Liver (tissue), 8 donors: ENCODE measurements at regions not wholly inside any gene's neighbourhood (a gene's known extent, or its start where the extent isn't known, plus 50 kb on each side); places are given as distances from the start of the nearest gene placed in this dataset.

ENCODE experiments used
- DNase-seq: peaks from one replicate; pipeline ENCODE4 v3.0.0-alpha.2; 2017; ENCODE audit warnings: low spot score
- H3K27ac ChIP-seq, 2 donors: one replicate each; pipeline ENCODE4 v1.7.0; 2013; ENCODE audit warnings: inconsistent platforms in 2 of 2, low read length in 2 of 2, control low read depth in 1 of 2, low read depth in 1 of 2, mild to moderate bottlenecking in 1 of 2
- H3K27me3 ChIP-seq, 4 donors: one replicate each; pipeline versions ENCODE4 v1.6.1 to v1.7.0; 2013; ENCODE audit warnings: low read length in 3 of 4, inconsistent platforms in 1 of 4, mild to moderate bottlenecking in 1 of 4, moderate library complexity in 1 of 4; ENCODE audit not compliant: control insufficient read depth in 4 of 4, insufficient read depth in 4 of 4
- H3K36me3 ChIP-seq, 4 donors: one replicate each; pipeline versions ENCODE4 v1.6.1 to v1.7.0; 2013; ENCODE audit warnings: low read length in 3 of 4, mild to moderate bottlenecking in 3 of 4, low read depth in 1 of 4, moderate library complexity in 1 of 4; ENCODE audit not compliant: control insufficient read depth in 4 of 4, insufficient read depth in 3 of 4
- H3K4me1 ChIP-seq, 4 donors: one replicate each; pipeline versions ENCODE4 v1.6.1 to v1.7.0; 2013; ENCODE audit warnings: low read length in 3 of 4, mild to moderate bottlenecking in 3 of 4, moderate library complexity in 1 of 4; ENCODE audit not compliant: control insufficient read depth in 4 of 4, insufficient read depth in 4 of 4
- H3K4me3 ChIP-seq, 3 donors: one replicate each; pipeline versions ENCODE4 v1.6.1 to v1.7.0; 2013; ENCODE audit warnings: low read length in 3 of 3, control low read depth in 1 of 3, low read depth in 1 of 3, mild to moderate bottlenecking in 1 of 3
- H3K9ac ChIP-seq, 2 donors: one replicate each; pipeline ENCODE4 v1.7.0; 2013; ENCODE audit warnings: low read length in 2 of 2, mild to moderate bottlenecking in 2 of 2, moderate library complexity in 2 of 2, control low read depth in 1 of 2, low read depth in 1 of 2
- H3K9me3 ChIP-seq, 4 donors: one replicate each; pipeline versions ENCODE4 v1.6.1 to v1.7.0; 2013; ENCODE audit warnings: low read length in 3 of 4; ENCODE audit not compliant: control insufficient read depth in 4 of 4
- ATF3 ChIP-seq: IDR thresholded peaks from 2 replicates; pipeline ENCODE4 v1.6.1; 2016; ENCODE audit warnings: antibody characterized with exemption
- EGR1 ChIP-seq, 2 donors: IDR thresholded peaks; 2 replicates each; pipeline ENCODE4 v1.6.1; 2016 to 2018; ENCODE audit warnings: antibody characterized with exemption in 2 of 2, low read depth in 2 of 2
- FOXA1 ChIP-seq: IDR thresholded peaks from 2 replicates; pipeline ENCODE4 v1.6.1; 2016; ENCODE audit warnings: antibody characterized with exemption
- FOXA2 ChIP-seq: IDR thresholded peaks from 2 replicates; pipeline ENCODE4 v1.6.1; 2016; ENCODE audit warnings: antibody characterized with exemption
- GABPA ChIP-seq, 2 donors: IDR thresholded peaks in 1 of 2; conservative IDR thresholded peaks in 1 of 2; 2 replicates each; pipeline ENCODE4 v1.6.1; 2016; ENCODE audit warnings: antibody characterized with exemption in 2 of 2, mild to moderate bottlenecking in 1 of 2, moderate library complexity in 1 of 2
- HNF4A ChIP-seq, 2 donors: conservative IDR thresholded peaks; 2 replicates each; pipeline ENCODE4 v1.6.1; 2016; ENCODE audit warnings: antibody characterized with exemption in 2 of 2, mild to moderate bottlenecking in 2 of 2
- JUND ChIP-seq, 2 donors: IDR thresholded peaks; 2 replicates each; pipeline ENCODE4 v1.6.1; 2016; ENCODE audit warnings: antibody characterized with exemption in 2 of 2
- NR2F2 ChIP-seq: IDR thresholded peaks from 2 replicates; pipeline ENCODE4 v1.6.1; 2016; ENCODE audit warnings: antibody characterized with exemption
- RAD21 ChIP-seq, 2 donors: IDR thresholded peaks; 2 replicates each; pipeline ENCODE4 v1.6.1; 2016; ENCODE audit warnings: antibody characterized with exemption in 2 of 2, mild to moderate bottlenecking in 2 of 2
- RXRA ChIP-seq, 2 donors: IDR thresholded peaks; 2 replicates each; pipeline ENCODE4 v1.6.1; 2017 to 2018; ENCODE audit warnings: antibody characterized with exemption in 2 of 2, mild to moderate bottlenecking in 1 of 2
- SP1 ChIP-seq: IDR thresholded peaks from 2 replicates; pipeline ENCODE4 v1.6.1; 2018; ENCODE audit warnings: antibody characterized with exemption, mild to moderate bottlenecking
- TAF1 ChIP-seq: conservative IDR thresholded peaks from 2 replicates; pipeline ENCODE4 v1.6.1; 2016; ENCODE audit warnings: antibody characterized with exemption, mild to moderate bottlenecking
- YY1 ChIP-seq: IDR thresholded peaks from 2 replicates; pipeline ENCODE4 v1.6.1; 2016; ENCODE audit warnings: antibody characterized with exemption, mild to moderate bottlenecking
- WGBS: extraction: QIAGEN DNeasy Blood & Tissue Kit; methylation state at CpG from one replicate; pipeline ENCODE4 v1.1.7; 2013; 5-methylcytosine and 5-hydroxymethylcytosine counted together
- TF ChIP-seq, protein P1 (sequence below): IDR thresholded peaks from 2 replicates; pipeline ENCODE4 v1.6.1; 2016; ENCODE audit warnings: antibody characterized with exemption
- TF ChIP-seq, protein P2 (sequence below): IDR thresholded peaks from 2 replicates; pipeline ENCODE4 v1.6.1; 2016; ENCODE audit warnings: antibody characterized with exemption, mild to moderate bottlenecking
- TF ChIP-seq, protein P3 (sequence below): IDR thresholded peaks from 2 replicates; pipeline ENCODE4 v1.6.1; 2016; ENCODE audit warnings: antibody characterized with exemption
- TF ChIP-seq, protein P4 (sequence below): fragments of 150-350 bp; IDR thresholded peaks from 2 replicates; pipeline ENCODE4 v1.5.1; 2017; ENCODE audit warnings: improper control_type of control experiment, low read depth, low read length; ENCODE audit not compliant: missing input control
- donor health status: healthy.
- donor health status: healthy.
- donor health status: healthy.
- donor health status: healthy.
- donor health status: healthy.

DNA sequence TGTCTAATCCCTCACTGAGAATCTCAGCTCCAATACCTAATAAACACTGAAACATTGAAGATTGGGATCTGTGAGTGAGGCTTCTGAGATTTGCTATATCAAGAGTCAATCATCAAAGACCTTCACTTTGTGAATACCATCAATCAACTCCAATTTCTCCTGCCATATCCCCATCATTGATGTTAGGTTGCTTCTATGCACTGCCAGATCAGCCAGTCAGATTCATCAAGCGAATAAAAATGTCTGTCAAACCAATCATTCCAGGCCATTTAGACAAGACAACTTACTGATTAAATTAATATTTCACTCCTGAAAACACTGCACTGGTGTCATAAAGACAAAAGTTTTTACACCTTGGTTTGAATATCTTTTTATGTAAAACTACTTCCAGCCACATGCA lies 1295.5 kb upstream of the LRRTM1 start:
- 63% methylated on average over 1 of the region's 1 CpG for WGBS
- no peak overlapping the region for H3K9ac ChIP-seq
- TF ChIP-seq RXRA (IDR thresholded peaks at IDR 0.05) (no peak), FOXA1 (no peak), FOXA2 (no peak), EGR1 (IDR thresholded peaks at IDR 0.05; ENCODE audit: low read depth in 2 of 2) (no peak), ATF3 (no peak), SP1 (no peak), NR2F2 (no peak), YY1 (no peak), HNF4A (conservative IDR thresholded peaks at IDR 0.05) (no peak), JUND (IDR thresholded peaks at IDR 0.05) (no peak), GABPA (IDR thresholded peaks at IDR 0.05 in 1 of 2, conservative IDR thresholded peaks at IDR 0.05 in 1 of 2) (no peak), RAD21 (IDR thresholded peaks at IDR 0.05) (no peak)
- TF ChIP-seq, protein P1, sequence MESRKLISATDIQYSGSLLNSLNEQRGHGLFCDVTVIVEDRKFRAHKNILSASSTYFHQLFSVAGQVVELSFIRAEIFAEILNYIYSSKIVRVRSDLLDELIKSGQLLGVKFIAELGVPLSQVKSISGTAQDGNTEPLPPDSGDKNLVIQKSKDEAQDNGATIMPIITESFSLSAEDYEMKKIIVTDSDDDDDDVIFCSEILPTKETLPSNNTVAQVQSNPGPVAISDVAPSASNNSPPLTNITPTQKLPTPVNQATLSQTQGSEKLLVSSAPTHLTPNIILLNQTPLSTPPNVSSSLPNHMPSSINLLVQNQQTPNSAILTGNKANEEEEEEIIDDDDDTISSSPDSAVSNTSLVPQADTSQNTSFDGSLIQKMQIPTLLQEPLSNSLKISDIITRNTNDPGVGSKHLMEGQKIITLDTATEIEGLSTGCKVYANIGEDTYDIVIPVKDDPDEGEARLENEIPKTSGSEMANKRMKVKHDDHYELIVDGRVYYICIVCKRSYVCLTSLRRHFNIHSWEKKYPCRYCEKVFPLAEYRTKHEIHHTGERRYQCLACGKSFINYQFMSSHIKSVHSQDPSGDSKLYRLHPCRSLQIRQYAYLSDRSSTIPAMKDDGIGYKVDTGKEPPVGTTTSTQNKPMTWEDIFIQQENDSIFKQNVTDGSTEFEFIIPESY, result no peak
- TF ChIP-seq, protein P2, sequence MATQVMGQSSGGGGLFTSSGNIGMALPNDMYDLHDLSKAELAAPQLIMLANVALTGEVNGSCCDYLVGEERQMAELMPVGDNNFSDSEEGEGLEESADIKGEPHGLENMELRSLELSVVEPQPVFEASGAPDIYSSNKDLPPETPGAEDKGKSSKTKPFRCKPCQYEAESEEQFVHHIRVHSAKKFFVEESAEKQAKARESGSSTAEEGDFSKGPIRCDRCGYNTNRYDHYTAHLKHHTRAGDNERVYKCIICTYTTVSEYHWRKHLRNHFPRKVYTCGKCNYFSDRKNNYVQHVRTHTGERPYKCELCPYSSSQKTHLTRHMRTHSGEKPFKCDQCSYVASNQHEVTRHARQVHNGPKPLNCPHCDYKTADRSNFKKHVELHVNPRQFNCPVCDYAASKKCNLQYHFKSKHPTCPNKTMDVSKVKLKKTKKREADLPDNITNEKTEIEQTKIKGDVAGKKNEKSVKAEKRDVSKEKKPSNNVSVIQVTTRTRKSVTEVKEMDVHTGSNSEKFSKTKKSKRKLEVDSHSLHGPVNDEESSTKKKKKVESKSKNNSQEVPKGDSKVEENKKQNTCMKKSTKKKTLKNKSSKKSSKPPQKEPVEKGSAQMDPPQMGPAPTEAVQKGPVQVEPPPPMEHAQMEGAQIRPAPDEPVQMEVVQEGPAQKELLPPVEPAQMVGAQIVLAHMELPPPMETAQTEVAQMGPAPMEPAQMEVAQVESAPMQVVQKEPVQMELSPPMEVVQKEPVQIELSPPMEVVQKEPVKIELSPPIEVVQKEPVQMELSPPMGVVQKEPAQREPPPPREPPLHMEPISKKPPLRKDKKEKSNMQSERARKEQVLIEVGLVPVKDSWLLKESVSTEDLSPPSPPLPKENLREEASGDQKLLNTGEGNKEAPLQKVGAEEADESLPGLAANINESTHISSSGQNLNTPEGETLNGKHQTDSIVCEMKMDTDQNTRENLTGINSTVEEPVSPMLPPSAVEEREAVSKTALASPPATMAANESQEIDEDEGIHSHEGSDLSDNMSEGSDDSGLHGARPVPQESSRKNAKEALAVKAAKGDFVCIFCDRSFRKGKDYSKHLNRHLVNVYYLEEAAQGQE, result no peak
- TF ChIP-seq, protein P3, sequence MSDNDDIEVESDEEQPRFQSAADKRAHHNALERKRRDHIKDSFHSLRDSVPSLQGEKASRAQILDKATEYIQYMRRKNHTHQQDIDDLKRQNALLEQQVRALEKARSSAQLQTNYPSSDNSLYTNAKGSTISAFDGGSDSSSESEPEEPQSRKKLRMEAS, result no peak
- TF ChIP-seq, protein P4, sequence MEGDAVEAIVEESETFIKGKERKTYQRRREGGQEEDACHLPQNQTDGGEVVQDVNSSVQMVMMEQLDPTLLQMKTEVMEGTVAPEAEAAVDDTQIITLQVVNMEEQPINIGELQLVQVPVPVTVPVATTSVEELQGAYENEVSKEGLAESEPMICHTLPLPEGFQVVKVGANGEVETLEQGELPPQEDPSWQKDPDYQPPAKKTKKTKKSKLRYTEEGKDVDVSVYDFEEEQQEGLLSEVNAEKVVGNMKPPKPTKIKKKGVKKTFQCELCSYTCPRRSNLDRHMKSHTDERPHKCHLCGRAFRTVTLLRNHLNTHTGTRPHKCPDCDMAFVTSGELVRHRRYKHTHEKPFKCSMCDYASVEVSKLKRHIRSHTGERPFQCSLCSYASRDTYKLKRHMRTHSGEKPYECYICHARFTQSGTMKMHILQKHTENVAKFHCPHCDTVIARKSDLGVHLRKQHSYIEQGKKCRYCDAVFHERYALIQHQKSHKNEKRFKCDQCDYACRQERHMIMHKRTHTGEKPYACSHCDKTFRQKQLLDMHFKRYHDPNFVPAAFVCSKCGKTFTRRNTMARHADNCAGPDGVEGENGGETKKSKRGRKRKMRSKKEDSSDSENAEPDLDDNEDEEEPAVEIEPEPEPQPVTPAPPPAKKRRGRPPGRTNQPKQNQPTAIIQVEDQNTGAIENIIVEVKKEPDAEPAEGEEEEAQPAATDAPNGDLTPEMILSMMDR, result no peak

GRCh38 chr2:81598453-81598852 lies 1293.9 kb upstream of the LRRTM1 start:
- DNase-seq, result no peak
- Histone ChIP-seq H3K9me3 (no peaks in the 10 kb centered on the region), H3K27me3 (no peaks in the 10 kb centered on the region), H3K4me3 (no peak overlapping the region), H3K27ac (no peak overlapping the region), H3K36me3 (no peaks in the 10 kb centered on the region), H3K4me1 (no peaks in the 10 kb centered on the region), H3K9ac (no peak overlapping the region)
- WGBS, result 72% methylated on average over 5 of the region's 5 CpGs
- TF ChIP-seq, protein P1, result no peak
- TF ChIP-seq TAF1 (no peak), NR2F2 (no peak), FOXA1 (no peak), YY1 (no peak), ATF3 (no peak), RXRA (IDR thresholded peaks at IDR 0.05) (no peak), HNF4A (conservative IDR thresholded peaks at IDR 0.05) (no peak), RAD21 (IDR thresholded peaks at IDR 0.05) (no peak)
- TF ChIP-seq, protein P3, result no peak
- TF ChIP-seq, protein P4, result no peak

More for the DNA sequence above, 1295.5 kb upstream of the LRRTM1 start:
- no peaks in the 10 kb centered on the region for H3K4me1 ChIP-seq
- H3K9me3 ChIP-seq, result no peaks in the 10 kb centered on the region
- H3K27ac ChIP-seq, result no peak overlapping the region
- no peaks in the 10 kb centered on the region for H3K36me3 ChIP-seq
- no peaks in the 10 kb centered on the region for H3K27me3 ChIP-seq
- no peak overlapping the region for H3K4me3 ChIP-seq
- no peak for DNase-seq
